ENCODE measurements at regions not wholly inside any gene's neighbourhood (a gene's known extent, or its start where the extent isn't known, plus 50 kb on each side); places are given as distances from the start of the nearest gene placed in this dataset.

GRCh38 chr6:117210279-117210678 lies 55.1 kb upstream of the VGLL2 start:
- TF ChIP-seq CTCF (IDR thresholded peaks at IDR 0.05; ENCODE audit: low read depth, low read length, poor library complexity, severe bottlenecking) (no peak), EZH2phosphoT487 (IDR thresholded peaks at IDR 0.05; ENCODE audit: borderline replicate concordance, low read length) (no peak)
